ENCODE measurements at regions not wholly inside any gene's neighbourhood (a gene's known extent, or its start where the extent isn't known, plus 50 kb on each side); places are given as distances from the start of the nearest gene placed in this dataset.
"Not testable (repeated sequence)": the region's sequence is repeated elsewhere in the genome, so short reads cannot be mapped to it uniquely, and the experiment has no call there.

DNA sequence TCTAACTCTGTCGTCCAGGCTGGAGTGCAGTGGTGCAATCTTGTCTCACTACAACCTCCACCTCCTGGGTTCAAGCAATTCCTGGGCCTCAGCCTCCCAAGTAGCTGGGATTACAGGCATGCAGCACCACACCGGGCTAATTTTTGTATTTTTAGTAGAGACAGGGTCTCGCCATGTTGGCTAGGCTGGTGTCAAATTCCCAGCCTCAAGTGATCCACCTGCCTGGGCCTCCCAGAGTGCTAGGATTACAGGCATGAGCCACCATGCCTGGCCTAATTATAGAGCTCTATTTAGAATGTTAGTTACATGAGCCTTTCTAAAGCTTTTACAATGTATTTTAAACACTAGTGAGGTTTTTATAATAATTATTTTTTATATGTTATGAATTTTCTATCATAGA is 1346.4 kb downstream of the TECRL start:
- TF ChIP-seq, protein P1, sequence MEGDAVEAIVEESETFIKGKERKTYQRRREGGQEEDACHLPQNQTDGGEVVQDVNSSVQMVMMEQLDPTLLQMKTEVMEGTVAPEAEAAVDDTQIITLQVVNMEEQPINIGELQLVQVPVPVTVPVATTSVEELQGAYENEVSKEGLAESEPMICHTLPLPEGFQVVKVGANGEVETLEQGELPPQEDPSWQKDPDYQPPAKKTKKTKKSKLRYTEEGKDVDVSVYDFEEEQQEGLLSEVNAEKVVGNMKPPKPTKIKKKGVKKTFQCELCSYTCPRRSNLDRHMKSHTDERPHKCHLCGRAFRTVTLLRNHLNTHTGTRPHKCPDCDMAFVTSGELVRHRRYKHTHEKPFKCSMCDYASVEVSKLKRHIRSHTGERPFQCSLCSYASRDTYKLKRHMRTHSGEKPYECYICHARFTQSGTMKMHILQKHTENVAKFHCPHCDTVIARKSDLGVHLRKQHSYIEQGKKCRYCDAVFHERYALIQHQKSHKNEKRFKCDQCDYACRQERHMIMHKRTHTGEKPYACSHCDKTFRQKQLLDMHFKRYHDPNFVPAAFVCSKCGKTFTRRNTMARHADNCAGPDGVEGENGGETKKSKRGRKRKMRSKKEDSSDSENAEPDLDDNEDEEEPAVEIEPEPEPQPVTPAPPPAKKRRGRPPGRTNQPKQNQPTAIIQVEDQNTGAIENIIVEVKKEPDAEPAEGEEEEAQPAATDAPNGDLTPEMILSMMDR (IDR thresholded peaks at IDR 0.05), result not testable (repeated sequence)
- TF ChIP-seq POLR2A (IDR thresholded peaks at IDR 0.05), result not testable (repeated sequence)

All from uterus (tissue), 2 donors.